ENCODE measurements at regions not wholly inside any gene's neighbourhood (a gene's known extent, or its start where the extent isn't known, plus 50 kb on each side); places are given as distances from the start of the nearest gene placed in this dataset.

GRCh38 chr11:19606856-19607655, 105.6 kb upstream of the NAV2 start:
- Histone ChIP-seq H3K4me3 (ENCODE audit: low read length in 3 of 3) (no peak overlapping the region), H3K4me1 (ENCODE audit: control insufficient read depth in 3 of 3, insufficient read depth in 3 of 3, low read length in 3 of 3) (peaks cover 5 to 10% (median 6%) of the 10 kb centered on the region in 3 donors), H3K9me3 (ENCODE audit: control insufficient read depth in 3 of 3, low read length in 3 of 3) (peaks cover 0 to 2% (median 0%) of the 10 kb centered on the region in 3 donors), H3K27ac (ENCODE audit: low read depth, low read length) (no peak overlapping the region), H3K27me3 (ENCODE audit: control insufficient read depth in 3 of 3, insufficient read depth in 3 of 3, low read length in 3 of 3) (no peaks in the 10 kb centered on the region), H3K36me3 (ENCODE audit: control insufficient read depth in 3 of 3, insufficient read depth in 3 of 3, low read length in 3 of 3) (no peaks in the 10 kb centered on the region), H3K9ac (ENCODE audit: low read depth in 1 of 3, low read length in 3 of 3) (no peak overlapping the region)

DNA sequence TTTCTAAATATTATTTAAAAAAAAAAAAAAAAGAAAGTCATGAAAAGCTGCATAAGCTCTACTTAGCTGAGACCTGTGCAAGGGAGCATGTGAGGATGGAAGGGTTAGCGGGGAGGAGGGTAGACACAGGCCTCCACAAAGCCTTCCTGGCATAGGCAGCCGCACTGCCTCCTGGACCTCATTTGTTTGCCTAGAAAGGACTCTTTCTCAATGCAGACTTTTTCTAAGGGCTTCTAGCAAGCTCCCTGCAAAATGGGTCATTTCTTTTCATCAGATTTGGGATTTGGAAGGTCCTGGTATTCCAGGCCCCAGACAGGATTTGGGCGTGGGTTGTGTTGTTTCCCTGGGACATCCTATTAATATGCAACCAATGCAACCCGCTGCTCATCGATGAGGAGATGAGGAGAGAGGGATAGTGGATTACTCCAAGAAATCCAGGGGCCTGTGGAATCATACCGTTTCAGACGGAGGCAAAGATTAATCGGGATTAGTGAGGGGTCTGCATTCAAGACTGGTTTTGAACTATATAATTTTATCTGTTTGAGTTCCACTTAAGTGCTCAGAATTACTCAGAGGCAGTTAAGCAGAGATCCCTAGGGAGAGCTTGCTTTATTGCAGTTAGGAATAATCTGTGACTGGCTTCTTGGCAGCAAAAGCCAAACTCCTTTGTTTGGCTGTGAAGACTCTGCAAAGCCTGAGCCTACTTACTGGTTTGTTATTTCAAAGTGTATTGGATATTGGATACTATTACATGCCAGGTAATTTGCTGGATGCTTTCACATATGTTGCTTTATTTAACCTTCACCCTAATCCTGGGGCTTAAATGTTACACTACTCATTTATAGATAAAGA, 106.9 kb upstream of the NAV2 start:
- H3K36me3 ChIP-seq (ENCODE audit: control insufficient read depth in 3 of 3, insufficient read depth in 3 of 3, low read length in 3 of 3) = no peaks in the 10 kb centered on the region
- no peak overlapping the region for H3K9ac ChIP-seq (ENCODE audit: low read depth in 1 of 3, low read length in 3 of 3)
- H3K27me3 ChIP-seq (ENCODE audit: control insufficient read depth in 3 of 3, insufficient read depth in 3 of 3, low read length in 3 of 3) = no peaks in the 10 kb centered on the region
- no peak overlapping the region for H3K27ac ChIP-seq (ENCODE audit: low read depth, low read length)
- H3K4me1 ChIP-seq (ENCODE audit: control insufficient read depth in 3 of 3, insufficient read depth in 3 of 3, low read length in 3 of 3) = peaks cover 5 to 10% (median 6%) of the 10 kb centered on the region in 3 donors
- no peak overlapping the region for H3K4me3 ChIP-seq (ENCODE audit: low read length in 3 of 3)
- H3K9me3 ChIP-seq (ENCODE audit: control insufficient read depth in 3 of 3, low read length in 3 of 3) = no peaks in the 10 kb centered on the region

- H3K4me3 ChIP-seq (ENCODE audit: low read length in 3 of 3) = no peak overlapping the region
- H3K4me1 ChIP-seq (ENCODE audit: control insufficient read depth in 3 of 3, insufficient read depth in 3 of 3, low read length in 3 of 3) = peaks cover 5 to 10% (median 6%) of the 10 kb centered on the region in 3 donors
- H3K9ac ChIP-seq (ENCODE audit: low read depth in 1 of 3, low read length in 3 of 3) = no peak overlapping the region
- H3K27ac ChIP-seq (ENCODE audit: low read depth, low read length) = no peak overlapping the region
- no peaks in the 10 kb centered on the region for H3K27me3 ChIP-seq (ENCODE audit: control insufficient read depth in 3 of 3, insufficient read depth in 3 of 3, low read length in 3 of 3)
- no peaks in the 10 kb centered on the region for H3K36me3 ChIP-seq (ENCODE audit: control insufficient read depth in 3 of 3, insufficient read depth in 3 of 3, low read length in 3 of 3)
- H3K9me3 ChIP-seq (ENCODE audit: control insufficient read depth in 3 of 3, low read length in 3 of 3) = no peaks in the 10 kb centered on the region
Measured at GRCh38 chr11:19604679-19605375, 107.8 kb upstream of the NAV2 start.

- no peak overlapping the region for H3K9ac ChIP-seq (ENCODE audit: low read depth in 1 of 3, low read length in 3 of 3)
- H3K27ac ChIP-seq (ENCODE audit: low read depth, low read length) = no peak overlapping the region
- H3K9me3 ChIP-seq (ENCODE audit: control insufficient read depth in 3 of 3, low read length in 3 of 3) = no peaks in the 10 kb centered on the region
- H3K27me3 ChIP-seq (ENCODE audit: control insufficient read depth in 3 of 3, insufficient read depth in 3 of 3, low read length in 3 of 3) = no peaks in the 10 kb centered on the region
- no peak overlapping the region for H3K4me3 ChIP-seq (ENCODE audit: low read length in 3 of 3)
- H3K36me3 ChIP-seq (ENCODE audit: control insufficient read depth in 3 of 3, insufficient read depth in 3 of 3, low read length in 3 of 3) = no peaks in the 10 kb centered on the region
- peaks cover 5 to 10% (median 6%) of the 10 kb centered on the region in 3 donors for H3K4me1 ChIP-seq (ENCODE audit: control insufficient read depth in 3 of 3, insufficient read depth in 3 of 3, low read length in 3 of 3)
Measured at GRCh38 chr11:19603771-19604170, 108.9 kb upstream of the NAV2 start.

DNA sequence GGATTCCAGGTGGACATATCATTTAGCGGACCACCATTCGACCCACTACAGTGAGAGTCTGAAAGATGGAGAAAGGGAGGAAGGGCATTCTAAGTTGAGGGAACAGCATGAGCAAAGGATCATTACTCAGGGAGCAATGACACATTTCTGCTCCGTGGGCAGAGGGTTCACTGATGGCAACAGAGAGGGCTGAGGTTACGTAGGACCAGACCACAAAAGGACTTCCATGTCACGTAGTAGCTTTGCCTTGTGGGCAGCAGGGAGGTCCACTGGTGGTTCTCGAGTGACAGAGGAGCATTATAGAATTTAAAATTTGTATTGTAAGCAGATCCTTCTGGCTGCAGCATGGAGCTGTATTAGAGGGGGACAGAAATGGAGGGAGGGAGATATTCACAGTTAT, 109.7 kb upstream of the NAV2 start:
- no peaks in the 10 kb centered on the region for H3K9me3 ChIP-seq (ENCODE audit: control insufficient read depth in 3 of 3, low read length in 3 of 3)
- no peak overlapping the region for H3K4me3 ChIP-seq (ENCODE audit: low read length in 3 of 3)
- H3K9ac ChIP-seq (ENCODE audit: low read depth in 1 of 3, low read length in 3 of 3) = no peak overlapping the region
- peaks cover 5 to 10% (median 6%) of the 10 kb centered on the region in 3 donors for H3K4me1 ChIP-seq (ENCODE audit: control insufficient read depth in 3 of 3, insufficient read depth in 3 of 3, low read length in 3 of 3)
- no peaks in the 10 kb centered on the region for H3K27me3 ChIP-seq (ENCODE audit: control insufficient read depth in 3 of 3, insufficient read depth in 3 of 3, low read length in 3 of 3)
- no peak overlapping the region for H3K27ac ChIP-seq (ENCODE audit: low read depth, low read length)
- H3K36me3 ChIP-seq (ENCODE audit: control insufficient read depth in 3 of 3, insufficient read depth in 3 of 3, low read length in 3 of 3) = no peaks in the 10 kb centered on the region

- H3K27me3 ChIP-seq (ENCODE audit: control insufficient read depth in 3 of 3, insufficient read depth in 3 of 3, low read length in 3 of 3) = no peaks in the 10 kb centered on the region
- no peak overlapping the region for H3K4me3 ChIP-seq (ENCODE audit: low read length in 3 of 3)
- H3K36me3 ChIP-seq (ENCODE audit: control insufficient read depth in 3 of 3, insufficient read depth in 3 of 3, low read length in 3 of 3) = no peaks in the 10 kb centered on the region
- no peaks in the 10 kb centered on the region for H3K9me3 ChIP-seq (ENCODE audit: control insufficient read depth in 3 of 3, low read length in 3 of 3)
- no peak overlapping the region for H3K27ac ChIP-seq (ENCODE audit: low read depth, low read length)
- peaks cover 5 to 10% (median 6%) of the 10 kb centered on the region in 3 donors for H3K4me1 ChIP-seq (ENCODE audit: control insufficient read depth in 3 of 3, insufficient read depth in 3 of 3, low read length in 3 of 3)
- H3K9ac ChIP-seq (ENCODE audit: low read depth in 1 of 3, low read length in 3 of 3) = no peak overlapping the region
Measured at GRCh38 chr11:19602406-19602805, 110.2 kb upstream of the NAV2 start.

DNA sequence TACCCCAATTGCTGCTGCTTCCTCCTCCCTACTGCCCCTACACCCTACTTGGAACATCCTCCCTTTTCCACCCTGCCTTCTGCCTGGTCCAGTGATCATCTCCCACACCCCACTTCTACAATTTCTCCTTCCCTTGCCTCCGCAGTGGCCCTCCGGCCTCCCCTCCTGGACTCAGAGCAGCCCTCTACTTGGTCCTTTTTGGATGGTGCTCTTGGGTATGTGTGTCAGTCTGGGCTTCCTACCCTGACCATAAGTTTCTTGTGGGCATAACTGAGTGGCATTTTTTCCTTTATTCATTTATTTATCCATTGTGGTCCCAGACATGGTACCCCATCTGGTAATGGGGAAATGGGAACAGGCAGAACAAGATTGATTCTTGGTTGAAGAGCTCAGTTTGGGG, 111.4 kb upstream of the NAV2 start:
- Histone ChIP-seq H3K4me3 (ENCODE audit: low read length in 3 of 3) (no peak overlapping the region), H3K9me3 (ENCODE audit: control insufficient read depth in 3 of 3, low read length in 3 of 3) (no peaks in the 10 kb centered on the region), H3K9ac (ENCODE audit: low read depth in 1 of 3, low read length in 3 of 3) (no peak overlapping the region)

DNA sequence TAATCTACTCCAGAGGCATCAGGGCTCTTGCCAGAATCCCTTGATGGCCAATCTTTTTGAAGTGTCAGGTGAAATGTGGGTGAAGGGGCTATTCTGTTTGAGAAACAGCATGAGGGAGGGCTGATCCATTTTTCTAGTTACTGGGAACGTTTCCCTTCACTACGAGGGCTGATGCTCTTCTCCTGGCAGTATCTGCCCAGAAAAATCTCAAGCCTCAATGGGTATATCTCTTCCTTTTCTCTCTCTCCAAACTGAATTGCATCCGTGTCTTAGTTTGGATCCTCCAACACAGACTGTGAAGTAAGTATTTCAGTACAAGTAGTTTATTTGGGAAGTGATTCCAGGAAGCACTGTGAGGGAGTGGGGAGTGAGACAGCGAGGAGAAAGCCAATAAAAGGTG, 113.0 kb upstream of the NAV2 start:
- Histone ChIP-seq H3K4me3 (ENCODE audit: low read length in 3 of 3) (no peak overlapping the region), H3K27me3 (ENCODE audit: control insufficient read depth in 3 of 3, insufficient read depth in 3 of 3, low read length in 3 of 3) (no peaks in the 10 kb centered on the region), H3K9ac (ENCODE audit: low read depth in 1 of 3, low read length in 3 of 3) (no peak overlapping the region), H3K27ac (ENCODE audit: low read depth, low read length) (no peak overlapping the region), H3K9me3 (ENCODE audit: control insufficient read depth in 3 of 3, low read length in 3 of 3) (no peaks in the 10 kb centered on the region), H3K36me3 (ENCODE audit: control insufficient read depth in 3 of 3, insufficient read depth in 3 of 3, low read length in 3 of 3) (no peaks in the 10 kb centered on the region), H3K4me1 (ENCODE audit: control insufficient read depth in 3 of 3, insufficient read depth in 3 of 3, low read length in 3 of 3) (peaks cover 5 to 6% (median 5%) of the 10 kb centered on the region in 3 donors)

More for the DNA sequence above, 111.4 kb upstream of the NAV2 start:
- Histone ChIP-seq H3K4me1 (ENCODE audit: control insufficient read depth in 3 of 3, insufficient read depth in 3 of 3, low read length in 3 of 3) (peaks cover 5 to 10% (median 7%) of the 10 kb centered on the region in 3 donors), H3K27ac (ENCODE audit: low read depth, low read length) (no peak overlapping the region), H3K36me3 (ENCODE audit: control insufficient read depth in 3 of 3, insufficient read depth in 3 of 3, low read length in 3 of 3) (no peaks in the 10 kb centered on the region), H3K27me3 (ENCODE audit: control insufficient read depth in 3 of 3, insufficient read depth in 3 of 3, low read length in 3 of 3) (no peaks in the 10 kb centered on the region)

DNA sequence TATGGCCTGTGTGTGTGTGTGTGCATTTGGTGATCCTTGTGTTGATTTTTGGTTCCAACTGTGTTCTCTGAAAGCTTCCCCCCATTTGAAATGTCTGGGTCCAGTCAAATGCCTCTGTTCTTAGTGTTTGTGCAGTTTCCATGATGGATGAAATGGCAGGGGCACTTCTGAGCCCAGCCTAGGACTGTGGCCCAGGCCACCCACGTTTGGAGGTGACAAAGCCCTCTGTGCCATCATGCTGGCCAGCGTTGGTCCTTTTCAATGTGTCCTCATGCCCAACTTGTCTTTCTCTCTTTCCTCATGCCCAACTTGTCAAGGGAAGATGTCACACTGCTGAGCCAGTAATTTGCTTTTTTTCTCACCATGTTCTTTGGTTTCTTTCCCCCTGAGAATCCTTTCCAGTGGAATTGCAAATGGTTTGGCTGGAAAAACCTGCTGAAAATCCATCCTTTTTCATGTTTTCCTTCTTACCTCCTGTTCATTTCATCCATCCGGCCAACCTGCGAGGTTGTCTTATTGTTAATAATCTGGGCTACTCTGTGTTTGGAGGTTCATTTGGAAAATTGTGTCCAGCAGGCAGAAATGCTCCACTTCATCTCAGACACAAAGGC, 113.7 kb upstream of the NAV2 start:
- no peak overlapping the region for H3K9ac ChIP-seq (ENCODE audit: low read depth in 1 of 3, low read length in 3 of 3)
- H3K36me3 ChIP-seq (ENCODE audit: control insufficient read depth in 3 of 3, insufficient read depth in 3 of 3, low read length in 3 of 3) = no peaks in the 10 kb centered on the region
- no peak overlapping the region for H3K27ac ChIP-seq (ENCODE audit: low read depth, low read length)
- H3K27me3 ChIP-seq (ENCODE audit: control insufficient read depth in 3 of 3, insufficient read depth in 3 of 3, low read length in 3 of 3) = no peaks in the 10 kb centered on the region
- H3K4me1 ChIP-seq (ENCODE audit: control insufficient read depth in 3 of 3, insufficient read depth in 3 of 3, low read length in 3 of 3) = peaks cover 5 to 6% (median 5%) of the 10 kb centered on the region in 3 donors
- H3K9me3 ChIP-seq (ENCODE audit: control insufficient read depth in 3 of 3, low read length in 3 of 3) = no peaks in the 10 kb centered on the region
- H3K4me3 ChIP-seq (ENCODE audit: low read length in 3 of 3) = no peak overlapping the region
